Left ventricle myocardium superior (tissue), 1 donor: ENCODE measurements at regions not wholly inside any gene's neighbourhood (a gene's known extent, or its start where the extent isn't known, plus 50 kb on each side); places are given as distances from the start of the nearest gene placed in this dataset.
"Not testable (repeated sequence)": the region's sequence is repeated elsewhere in the genome, so short reads cannot be mapped to it uniquely, and the experiment has no call there.

ENCODE experiments used
- ATAC-seq: fragments of 200-7000 bp; cut with Tn5 transposase; one replicate; pipeline ENCODE4 v1.9.1; 2020; ENCODE audit warnings: mild to moderate bottlenecking, moderate library complexity
- DNase-seq: peaks from one replicate; pipeline ENCODE4 v3.0.0-alpha.2; 2020
- intact Hi-C: fragments of 100-400 bp; cut with micrococcal nuclease; formaldehyde crosslinking; loops from one replicate; pipeline ENCODE4 v1.11.0; 2022
- donor health status: DM: no; HTN: yes; CAD: no; lungs with severe emphysema.

GRCh38 chr9:102521097-102521755, 473.9 kb upstream of the CYLC2 start:
- DNase-seq (no peak), ATAC-seq (no peak)
- intact Hi-C loops = no loop called here

- DNase-seq (no peak), ATAC-seq (no peak)
- intact Hi-C loops = no loop called here
These were observed 475.7 kb upstream of the CYLC2 start for GRCh38 chr9:102519423-102519822.

GRCh38 chr9:102518324-102518723, 476.8 kb upstream of the CYLC2 start:
- no peak for DNase-seq
- intact Hi-C loops = no loop called here
- ATAC-seq = no peak

- intact Hi-C loops = no loop called here
- no peak for ATAC-seq
These were observed 480.6 kb upstream of the CYLC2 start for GRCh38 chr9:102514541-102514940.

GRCh38 chr9:102507044-102507687, 488.0 kb upstream of the CYLC2 start:
- ATAC-seq = no peak
- no peak for DNase-seq
- intact Hi-C loops = no loop called here

More at GRCh38 chr9:102514541-102514940, 480.6 kb upstream of the CYLC2 start:
- DNase-seq = no peak

GRCh38 chr9:102506406-102506805, 488.7 kb upstream of the CYLC2 start:
- intact Hi-C loops = no loop called here
- DNase-seq (no peak), ATAC-seq (no peak)

- no peak for DNase-seq
- no peak for ATAC-seq
- intact Hi-C loops = no loop called here
These were observed 495.7 kb upstream of the CYLC2 start for GRCh38 chr9:102499468-102499867.

- intact Hi-C loops = no loop called here
- ATAC-seq (no peak), DNase-seq (no peak)
These were observed 497.4 kb upstream of the CYLC2 start for GRCh38 chr9:102497709-102498108.

- intact Hi-C loops, DNase-seq, ATAC-seq: not testable (repeated sequence)
These were observed 508.2 kb upstream of the CYLC2 start for GRCh38 chr9:102486976-102487375.

GRCh38 chr9:102483651-102484050, 511.5 kb upstream of the CYLC2 start:
- DNase-seq (no peak), ATAC-seq (no peak)
- intact Hi-C loops = no loop called here

- intact Hi-C loops = no loop called here
- ATAC-seq = no peak
These were observed 512.4 kb upstream of the CYLC2 start for GRCh38 chr9:102482776-102483175.

GRCh38 chr9:102479191-102479590, 515.9 kb upstream of the CYLC2 start:
- ATAC-seq = no peak
- intact Hi-C loops = no loop called here

More at GRCh38 chr9:102482776-102483175, 512.4 kb upstream of the CYLC2 start:
- no peak for DNase-seq

GRCh38 chr9:102474357-102474756, 520.8 kb upstream of the CYLC2 start:
- ATAC-seq (no peak), DNase-seq (no peak)
- intact Hi-C loops = no loop called here

More at GRCh38 chr9:102479191-102479590, 515.9 kb upstream of the CYLC2 start:
- DNase-seq = no peak

- DNase-seq, ATAC-seq, intact Hi-C loops: not testable (repeated sequence)
These were observed 525.7 kb upstream of the CYLC2 start for GRCh38 chr9:102469430-102469829.

- no peak for ATAC-seq
- intact Hi-C loops = no loop called here
These were observed 533.8 kb upstream of the CYLC2 start for GRCh38 chr9:102461156-102461819.

GRCh38 chr9:102459828-102460227, 535.3 kb upstream of the CYLC2 start:
- intact Hi-C loops = no loop called here
- ATAC-seq = no peak
- no peak for DNase-seq

More at GRCh38 chr9:102461156-102461819, 533.8 kb upstream of the CYLC2 start:
- DNase-seq = no peak

GRCh38 chr9:102456562-102456961, 538.6 kb upstream of the CYLC2 start:
- ATAC-seq (no peak), DNase-seq (no peak)
- intact Hi-C loops = no loop called here

- DNase-seq (no peak), ATAC-seq (no peak)
- intact Hi-C loops = no loop called here
These were observed 549.2 kb upstream of the CYLC2 start for GRCh38 chr9:102445906-102446305.

- DNase-seq = no peak
- intact Hi-C loops = no loop called here
- no peak for ATAC-seq
These were observed 549.9 kb upstream of the CYLC2 start for GRCh38 chr9:102445181-102445747.

- no peak for DNase-seq
- ATAC-seq = no peak
- intact Hi-C loops = no loop called here
These were observed 555.5 kb upstream of the CYLC2 start for GRCh38 chr9:102439583-102439982.
